Hepatocyte (in vitro differentiated cells): ENCODE measurements at regions not wholly inside any gene's neighbourhood (a gene's known extent, or its start where the extent isn't known, plus 50 kb on each side); places are given as distances from the start of the nearest gene placed in this dataset.

Source experiments
- DNase-seq: peaks from one replicate; pipeline ENCODE4 v3.0.0-alpha.2; 2016; ENCODE audit warnings: low spot score
- H2AFZ ChIP-seq: fragments of 200-600 bp; sonication (generic); 2 replicates; pipeline ENCODE4 v1.6.0; 2016; ENCODE audit warnings: antibody characterized with exemption, mild to moderate bottlenecking
- H3K27ac ChIP-seq: fragments of 200-600 bp; sonication (generic); 2 replicates; pipeline ENCODE4 v1.5.1; 2016; ENCODE audit warnings: mild to moderate bottlenecking
- H3K27me3 ChIP-seq: fragments of 200-600 bp; sonication (generic); 2 replicates; pipeline ENCODE4 v1.6.1; 2016
- H3K36me3 ChIP-seq: fragments of 200-600 bp; sonication (generic); replicated peaks from 2 replicates; pipeline ENCODE4 v1.5.1; 2016; ENCODE audit warnings: low read depth; ENCODE audit not compliant: insufficient read depth
- H3K4me1 ChIP-seq: fragments of 200-600 bp; sonication (generic); 2 replicates; pipeline ENCODE4 v1.5.1; 2016; ENCODE audit warnings: mild to moderate bottlenecking, moderate library complexity; ENCODE audit not compliant: insufficient read depth
- H3K4me2 ChIP-seq: fragments of 200-600 bp; sonication (generic); 2 replicates; pipeline ENCODE4 v1.6.0; 2016
- H3K4me3 ChIP-seq: fragments of 200-600 bp; sonication (generic); 2 replicates; pipeline ENCODE4 v1.5.1; 2016; ENCODE audit warnings: mild to moderate bottlenecking
- H3K79me2 ChIP-seq: fragments of 200-600 bp; sonication (generic); 2 replicates; pipeline ENCODE4 v1.6.0; 2017; ENCODE audit warnings: mild to moderate bottlenecking
- H3K9me2 ChIP-seq: fragments of 200-600 bp; sonication (generic); replicated peaks from 2 replicates; pipeline ENCODE4 v1.6.0; 2017; ENCODE audit warnings: mild to moderate bottlenecking; ENCODE audit not compliant: insufficient read depth
- H3K9me3 ChIP-seq: fragments of 200-600 bp; sonication (generic); 2 replicates; pipeline ENCODE4 v1.5.1; 2016; ENCODE audit warnings: low read depth, mild to moderate bottlenecking
- H4K20me1 ChIP-seq: fragments of 200-600 bp; sonication (generic); 2 replicates; pipeline ENCODE4 v1.6.0; 2016; ENCODE audit warnings: mild to moderate bottlenecking; ENCODE audit not compliant: insufficient read depth, poor library complexity, severe bottlenecking
- CTCF ChIP-seq: fragments of 200-600 bp; sonication (generic); IDR thresholded peaks from 2 replicates; pipeline ENCODE4 v1.5.1; 2016; ENCODE audit warnings: antibody characterized with exemption, mild to moderate bottlenecking; ENCODE audit not compliant: poor library complexity
- EZH2 ChIP-seq: fragments of 200-600 bp; sonication (generic); IDR thresholded peaks from 2 replicates; pipeline ENCODE4 v1.6.1; 2016; ENCODE audit warnings: antibody characterized with exemption, mild to moderate bottlenecking, borderline replicate concordance
- EZH2phosphoT487 ChIP-seq: fragments of 200-600 bp; sonication (generic); IDR thresholded peaks from one replicate; pipeline ENCODE4 v1.6.1; 2018; ENCODE audit warnings: antibody characterized with exemption, mild to moderate bottlenecking, low read depth, moderate library complexity; ENCODE audit not compliant: unreplicated experiment, severe bottlenecking
- WGBS: methylation state at CpG from one replicate; pipeline ENCODE4 v1.1.6; 2016; ENCODE audit warnings: low lambda C conversion rate; ENCODE audit errors: missing lambda C conversion rate; 5-methylcytosine and 5-hydroxymethylcytosine counted together

GRCh38 chr5:135279328-135279727 lies 119.7 kb downstream of the MACROH2A1 start:
- Histone ChIP-seq H3K4me1 (no peaks in the 10 kb centered on the region), H3K9me3 (no peaks in the 10 kb centered on the region), H3K36me3 (no peaks in the 10 kb centered on the region), H3K27me3 (no peaks in the 10 kb centered on the region), H3K4me2 (no peak overlapping the region), H4K20me1 (no peaks in the 10 kb centered on the region), H3K9me2 (no peaks in the 10 kb centered on the region), H3K4me3 (no peak overlapping the region), H3K27ac (no peak overlapping the region), H3K79me2 (no peaks in the 10 kb centered on the region), H2AFZ (no peak overlapping the region)
- DNase-seq: no peak
- TF ChIP-seq CTCF (no peak), EZH2phosphoT487 (no peak), EZH2 (no peak)
- WGBS: 84% methylated on average over 4 of the region's 4 CpGs

GRCh38 chr5:135276151-135276550 lies 122.9 kb downstream of the MACROH2A1 start:
- no peak overlapping the region for H2AFZ ChIP-seq
- peaks cover 6% of the 10 kb centered on the region for H3K4me1 ChIP-seq

GRCh38 chr5:135273212-135273611 lies 125.8 kb downstream of the MACROH2A1 start:
- no peaks in the 10 kb centered on the region for H3K9me2 ChIP-seq
- H4K20me1 ChIP-seq: no peaks in the 10 kb centered on the region
- H3K4me3 ChIP-seq: no peak overlapping the region
- TF ChIP-seq CTCF: no peak
- TF ChIP-seq EZH2phosphoT487: no peak
- no peak for TF ChIP-seq EZH2
- H3K36me3 ChIP-seq: no peaks in the 10 kb centered on the region
- no peaks in the 10 kb centered on the region for H3K79me2 ChIP-seq
- DNase-seq: no peak
- no peaks in the 10 kb centered on the region for H3K9me3 ChIP-seq
- no peak overlapping the region for H3K4me2 ChIP-seq
- WGBS: 97% methylated on average over 2 of the region's 2 CpGs
- H2AFZ ChIP-seq: no peak overlapping the region
- H3K4me1 ChIP-seq: peaks cover 26% of the 10 kb centered on the region
- H3K27ac ChIP-seq: no peak overlapping the region
- H3K27me3 ChIP-seq: no peaks in the 10 kb centered on the region

More at GRCh38 chr5:135276151-135276550, 122.9 kb downstream of the MACROH2A1 start:
- Histone ChIP-seq H3K4me3 (no peak overlapping the region), H4K20me1 (no peaks in the 10 kb centered on the region), H3K36me3 (no peaks in the 10 kb centered on the region), H3K4me2 (no peak overlapping the region), H3K9me2 (no peaks in the 10 kb centered on the region), H3K79me2 (no peaks in the 10 kb centered on the region), H3K27ac (no peak overlapping the region), H3K27me3 (no peaks in the 10 kb centered on the region), H3K9me3 (no peaks in the 10 kb centered on the region)
- DNase-seq: no peak
- WGBS: 74% methylated on average over 6 of the region's 6 CpGs
- TF ChIP-seq CTCF (no peak), EZH2 (no peak), EZH2phosphoT487 (no peak)

GRCh38 chr5:135272311-135272805 lies 126.7 kb downstream of the MACROH2A1 start:
- WGBS: 69% methylated on average over 11 of the region's 11 CpGs
- no peaks in the 10 kb centered on the region for H3K79me2 ChIP-seq
- H3K4me2 ChIP-seq: no peak overlapping the region
- no peak overlapping the region for H2AFZ ChIP-seq
- no peaks in the 10 kb centered on the region for H4K20me1 ChIP-seq
- no peaks in the 10 kb centered on the region for H3K9me3 ChIP-seq
- no peak overlapping the region for H3K27ac ChIP-seq
- H3K4me1 ChIP-seq: peaks cover 28% of the 10 kb centered on the region
- DNase-seq: no peak
- H3K4me3 ChIP-seq: no peak overlapping the region
- H3K27me3 ChIP-seq: no peaks in the 10 kb centered on the region
- H3K36me3 ChIP-seq: no peaks in the 10 kb centered on the region
- TF ChIP-seq CTCF (no peak), EZH2 (no peak), EZH2phosphoT487 (no peak)
- no peaks in the 10 kb centered on the region for H3K9me2 ChIP-seq
